ENCODE measurements at regions not wholly inside any gene's neighbourhood (a gene's known extent, or its start where the extent isn't known, plus 50 kb on each side); places are given as distances from the start of the nearest gene placed in this dataset.
"Not testable (repeated sequence)": the region's sequence is repeated elsewhere in the genome, so short reads cannot be mapped to it uniquely, and the experiment has no call there.

DNA sequence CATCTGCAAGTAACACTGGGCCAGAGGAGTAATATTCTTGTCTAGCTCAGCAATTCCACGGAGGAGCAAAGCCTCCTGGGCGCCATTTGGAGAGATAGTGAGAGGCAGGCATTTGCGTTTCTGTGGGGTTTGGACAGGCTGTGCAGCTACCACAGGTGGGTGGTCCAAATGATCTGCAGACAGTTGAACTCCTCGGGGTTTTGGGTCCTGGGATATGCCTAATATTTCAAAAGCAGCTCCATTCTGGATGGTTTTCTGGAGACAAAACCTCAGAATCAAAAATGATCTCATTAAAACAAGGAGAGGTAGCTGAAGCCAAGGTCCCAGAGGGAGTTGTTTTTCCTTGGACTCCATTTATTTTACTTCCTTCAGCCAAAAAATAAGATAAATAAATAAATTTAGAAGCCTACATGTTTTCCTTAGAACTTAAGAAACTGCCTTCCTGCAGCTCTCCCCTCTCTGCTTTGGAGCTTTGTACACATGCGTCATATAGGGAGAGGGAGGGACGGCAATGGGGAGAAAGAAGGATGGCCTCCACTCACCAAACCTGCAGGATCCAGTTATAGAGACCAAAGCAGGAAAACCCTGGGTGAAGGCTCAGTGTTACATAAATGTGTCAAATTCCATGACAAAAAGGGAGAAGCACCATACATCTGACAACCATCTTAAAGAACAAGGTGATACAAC lies 227.3 kb upstream of the DAAM1 start:
- DNase-seq: no peak

DNA sequence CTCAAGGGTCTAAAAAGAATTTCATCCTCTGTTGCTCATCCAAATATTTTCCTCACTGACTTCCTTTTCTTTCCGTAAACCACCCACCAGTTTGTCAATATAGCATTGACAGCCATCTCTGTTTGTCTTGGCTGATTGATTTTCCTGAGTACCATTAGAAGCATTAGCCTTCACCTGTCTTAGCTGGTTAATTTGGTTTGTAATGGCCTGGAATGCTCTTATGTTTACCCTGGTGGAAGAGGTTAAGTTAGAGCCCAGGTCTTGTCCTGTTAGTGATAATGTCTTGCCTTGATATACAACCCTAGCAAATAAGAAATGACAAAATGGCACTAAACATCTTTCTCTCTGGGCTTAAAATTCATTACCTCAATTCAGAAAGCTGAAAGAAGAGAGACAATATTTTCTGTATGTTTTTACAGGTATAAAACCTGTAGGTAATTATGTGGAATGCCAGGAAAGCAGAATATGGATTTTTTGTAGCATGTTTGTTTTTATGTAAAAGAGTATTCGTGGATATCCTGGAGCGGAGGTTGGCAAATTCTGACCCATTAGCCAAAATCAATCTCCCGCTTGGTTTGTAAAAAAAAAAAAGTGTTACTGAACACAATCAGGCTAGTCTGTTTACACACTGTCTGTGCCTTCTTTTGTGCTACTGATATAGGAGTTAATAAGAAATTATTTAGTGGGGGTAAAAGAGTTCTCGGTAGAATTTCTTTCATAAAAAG lies 224.4 kb upstream of the DAAM1 start:
- no peak for DNase-seq

- no peak for DNase-seq
These were observed 223.9 kb upstream of the DAAM1 start for GRCh38 chr14:58964598-58964928.

DNA sequence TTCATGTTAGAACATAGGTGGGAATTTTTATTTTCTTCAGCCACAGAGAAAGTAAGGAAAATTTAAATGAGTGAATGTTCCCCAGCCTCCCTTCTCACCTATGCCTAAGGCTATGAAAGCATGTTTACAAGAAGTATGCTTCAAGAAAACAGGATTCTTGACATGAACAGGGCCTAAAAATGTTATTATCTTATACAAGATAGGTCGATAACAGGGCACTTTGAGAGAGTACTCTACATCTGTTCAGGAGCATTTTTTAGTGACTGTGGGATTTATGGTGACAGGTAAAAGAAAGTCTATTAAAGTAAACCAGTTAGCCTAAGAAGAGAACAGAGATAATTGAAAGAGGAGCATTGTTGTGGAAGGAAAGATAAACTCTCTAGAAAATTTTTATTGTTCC lies 222.9 kb upstream of the DAAM1 start:
- no peak for DNase-seq

- no peak for DNase-seq
These were observed 221.5 kb upstream of the DAAM1 start for GRCh38 chr14:58966997-58967396.

DNA sequence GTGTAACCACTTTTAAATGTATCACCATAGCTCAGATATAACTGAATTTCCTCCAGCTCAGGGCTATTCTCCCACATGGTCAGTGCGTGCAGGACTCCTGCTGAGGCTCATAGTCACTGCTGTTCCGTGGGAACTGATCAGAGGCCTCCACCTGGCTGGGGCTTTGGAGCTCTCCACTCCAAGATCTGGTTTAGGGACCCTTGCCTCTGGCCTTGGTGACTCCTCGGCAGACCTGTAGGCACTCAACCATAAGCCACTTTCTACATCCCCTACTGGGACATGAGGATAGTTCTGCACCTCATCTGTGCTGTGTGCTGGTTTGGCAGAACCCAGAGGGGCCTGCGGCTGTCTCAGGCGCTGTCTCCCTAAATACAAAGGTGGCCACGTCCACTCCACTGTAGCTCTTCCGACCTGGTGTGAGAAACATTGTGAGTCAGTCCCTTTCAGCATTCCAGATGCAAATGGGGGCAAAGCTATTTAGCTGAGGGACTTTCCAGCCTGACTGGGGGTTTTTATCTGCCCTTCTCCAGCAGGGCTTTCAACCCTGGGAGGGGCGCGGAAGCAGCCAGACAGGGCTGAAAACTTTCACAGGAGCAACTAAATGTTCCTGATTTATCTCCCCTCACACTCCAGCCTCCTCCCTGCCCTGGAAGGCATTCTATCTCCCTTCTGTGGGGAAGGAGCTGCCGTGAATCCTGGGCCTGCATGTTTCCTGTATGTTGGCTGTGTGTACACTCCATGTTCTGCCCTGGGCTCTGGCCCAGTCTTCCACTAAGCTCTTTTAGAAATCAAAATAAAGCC lies 218.3 kb upstream of the DAAM1 start:
- no peak for DNase-seq

GRCh38 chr14:58972233-58973017 lies 216.0 kb upstream of the DAAM1 start:
- DNase-seq: no peak

DNA sequence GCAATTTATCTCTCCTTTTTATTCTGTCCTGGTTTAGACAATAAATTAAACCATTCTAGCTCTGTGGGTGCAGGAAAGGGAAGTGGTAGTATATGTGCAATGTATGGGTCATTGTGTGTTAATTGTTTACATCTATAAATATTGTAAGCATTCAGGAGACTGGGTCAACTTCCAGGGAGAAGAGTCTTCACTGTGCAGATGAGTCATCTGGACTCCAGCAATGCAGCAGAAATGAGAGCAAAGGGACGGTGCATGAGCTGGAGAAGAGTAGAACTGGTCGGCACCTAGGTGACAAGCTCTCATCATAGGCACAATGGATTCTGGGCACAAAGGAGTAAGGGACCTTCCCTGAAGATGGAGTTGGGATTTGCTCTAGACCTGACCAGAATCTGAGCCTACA lies 211.1 kb upstream of the DAAM1 start:
- DNase-seq: peak in 1 of 3 donors; percentile 2

DNA sequence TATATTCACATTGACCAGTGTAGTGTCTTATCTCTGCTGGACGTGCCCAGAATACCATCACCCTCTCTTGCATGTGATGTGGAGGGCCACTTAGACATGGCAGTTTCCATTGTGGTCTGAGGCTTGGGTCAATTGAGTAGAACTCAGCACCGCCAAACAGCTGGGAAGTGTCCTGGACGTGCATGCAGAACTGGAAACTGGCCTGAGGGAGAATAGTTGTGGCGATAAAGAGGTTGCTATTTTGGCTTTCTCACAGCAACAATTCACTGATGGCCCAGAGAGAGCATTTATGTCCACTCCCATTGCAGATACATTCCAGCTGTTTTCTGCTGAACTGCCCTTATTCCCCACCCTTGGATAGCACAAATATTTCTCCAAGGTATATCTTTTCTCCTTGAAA lies 210.1 kb upstream of the DAAM1 start:
- no peak for DNase-seq

DNA sequence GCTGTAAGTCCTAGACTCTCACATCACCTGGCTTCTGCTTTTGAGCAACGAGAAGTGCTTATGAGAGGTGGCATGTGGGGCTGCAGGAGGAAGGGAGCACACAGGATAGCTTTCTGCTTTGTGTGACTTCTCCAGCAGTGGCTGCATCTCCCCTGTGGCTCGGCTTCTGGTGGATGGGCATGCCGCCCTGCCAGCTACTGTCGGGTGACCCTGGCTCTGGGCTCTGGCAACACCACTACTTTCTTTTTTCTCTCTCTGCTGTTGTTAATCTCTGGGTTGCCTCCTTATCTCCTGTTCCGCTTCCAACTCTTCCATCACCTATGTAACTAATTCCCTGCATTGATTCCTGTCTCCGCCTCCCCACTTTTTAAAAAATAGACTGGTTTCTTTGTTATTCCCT lies 209.1 kb upstream of the DAAM1 start:
- no peak for DNase-seq

DNA sequence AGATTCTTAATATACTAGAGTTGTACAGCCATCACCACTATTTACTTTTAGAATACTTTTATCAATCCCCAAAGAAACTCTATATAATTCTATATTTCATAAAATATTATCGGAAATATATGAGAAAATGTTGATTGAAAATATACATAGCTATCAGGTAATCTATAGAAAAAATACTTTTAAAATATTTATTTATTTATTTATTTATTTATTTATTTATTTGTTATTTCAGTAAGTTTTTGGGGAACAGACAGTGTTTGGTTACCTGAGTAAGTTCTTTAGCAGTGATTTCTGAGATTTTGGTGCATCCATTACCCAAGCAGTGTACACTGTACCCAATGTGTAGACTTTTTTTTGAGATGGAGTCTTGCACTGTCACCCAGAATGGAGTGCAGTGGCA lies 206.6 kb upstream of the DAAM1 start:
- DNase-seq: no peak

DNA sequence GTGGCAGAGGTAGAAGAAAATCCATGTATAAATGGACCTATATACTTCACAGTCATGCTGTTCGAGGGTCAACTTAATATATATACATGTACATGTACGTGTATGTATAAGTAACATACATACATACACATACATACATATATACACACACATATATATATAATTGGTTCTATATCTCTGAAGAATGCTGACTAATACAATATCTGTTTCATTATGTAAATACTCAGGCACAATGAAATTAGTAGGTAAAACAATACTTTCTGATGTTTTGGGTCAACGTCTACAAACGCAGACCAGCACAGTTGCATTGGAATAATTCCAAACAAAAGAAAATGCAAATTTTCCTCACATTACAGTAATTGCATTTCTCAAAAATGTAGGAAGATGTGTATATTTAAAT lies 202.7 kb upstream of the DAAM1 start:
- no peak for DNase-seq

DNA sequence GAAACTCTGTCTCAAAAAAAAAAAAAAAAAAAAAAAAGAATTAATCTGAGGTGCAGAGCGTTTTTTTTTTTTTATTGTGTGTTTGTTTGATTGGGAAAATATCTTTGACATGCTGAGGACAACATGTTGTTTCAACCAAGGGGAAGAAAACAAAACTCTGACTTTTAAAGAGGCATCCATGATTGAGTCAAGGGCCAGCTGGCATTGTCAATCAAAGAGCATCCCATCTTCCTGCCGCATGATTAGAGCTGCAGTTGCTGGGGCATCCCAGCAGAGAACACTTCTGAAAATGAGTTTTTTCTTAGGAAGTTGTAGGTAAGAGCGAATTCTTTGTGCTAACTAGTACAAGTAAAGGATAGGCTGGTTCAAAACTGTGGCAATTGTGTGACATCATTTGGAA lies 200.9 kb upstream of the DAAM1 start:
- no peak for DNase-seq

GRCh38 chr14:58992935-58993334 lies 195.5 kb upstream of the DAAM1 start:
- DNase-seq: no peak

DNA sequence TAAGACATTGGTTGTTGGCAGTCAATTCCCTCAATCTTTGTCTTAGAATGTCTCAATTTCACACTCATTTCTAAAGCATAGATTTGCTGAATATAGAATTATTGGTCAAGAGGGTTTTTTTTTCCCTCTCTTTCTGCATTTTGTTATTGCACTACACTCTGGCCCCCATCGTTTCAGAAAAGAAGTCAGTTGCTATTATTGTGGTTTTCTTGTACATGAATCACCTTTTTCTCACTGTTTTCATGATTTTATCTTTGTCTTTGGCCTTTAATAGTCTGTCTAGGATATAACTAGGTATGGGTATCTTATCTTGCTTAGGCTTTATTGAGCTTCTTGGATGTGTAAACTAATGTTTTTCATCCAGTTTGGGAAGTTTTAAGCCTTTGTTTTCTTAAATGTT lies 194.3 kb upstream of the DAAM1 start:
- no peak for DNase-seq

- no peak for DNase-seq
These were observed 184.5 kb upstream of the DAAM1 start for GRCh38 chr14:59004012-59004411.

GRCh38 chr14:59006179-59006578 lies 182.3 kb upstream of the DAAM1 start:
- not testable (repeated sequence) for DNase-seq

DNA sequence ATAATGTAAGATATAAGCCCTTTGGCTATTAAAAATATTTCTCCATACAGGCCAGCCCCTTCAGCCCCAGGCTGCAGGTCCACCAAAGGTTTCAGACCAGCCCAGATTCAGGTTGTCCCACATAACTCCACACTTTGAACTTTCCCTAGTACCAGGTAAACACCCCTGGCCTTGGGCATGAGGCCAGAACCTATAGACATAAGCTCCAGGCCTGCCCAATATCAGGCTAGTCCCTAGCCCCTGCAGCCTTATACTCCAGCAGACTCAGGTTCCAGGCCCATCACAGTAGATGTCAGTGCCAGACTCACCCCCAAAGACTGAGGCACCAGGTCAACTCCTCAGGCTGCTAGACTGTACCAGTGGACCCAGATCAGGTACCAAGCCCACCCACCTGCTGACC lies 178.5 kb upstream of the DAAM1 start:
- no peak for DNase-seq

GRCh38 chr14:59013672-59014298 lies 174.7 kb upstream of the DAAM1 start:
- DNase-seq: no peak

GRCh38 chr14:59015482-59015881 lies 173.0 kb upstream of the DAAM1 start:
- no peak for DNase-seq

DNA sequence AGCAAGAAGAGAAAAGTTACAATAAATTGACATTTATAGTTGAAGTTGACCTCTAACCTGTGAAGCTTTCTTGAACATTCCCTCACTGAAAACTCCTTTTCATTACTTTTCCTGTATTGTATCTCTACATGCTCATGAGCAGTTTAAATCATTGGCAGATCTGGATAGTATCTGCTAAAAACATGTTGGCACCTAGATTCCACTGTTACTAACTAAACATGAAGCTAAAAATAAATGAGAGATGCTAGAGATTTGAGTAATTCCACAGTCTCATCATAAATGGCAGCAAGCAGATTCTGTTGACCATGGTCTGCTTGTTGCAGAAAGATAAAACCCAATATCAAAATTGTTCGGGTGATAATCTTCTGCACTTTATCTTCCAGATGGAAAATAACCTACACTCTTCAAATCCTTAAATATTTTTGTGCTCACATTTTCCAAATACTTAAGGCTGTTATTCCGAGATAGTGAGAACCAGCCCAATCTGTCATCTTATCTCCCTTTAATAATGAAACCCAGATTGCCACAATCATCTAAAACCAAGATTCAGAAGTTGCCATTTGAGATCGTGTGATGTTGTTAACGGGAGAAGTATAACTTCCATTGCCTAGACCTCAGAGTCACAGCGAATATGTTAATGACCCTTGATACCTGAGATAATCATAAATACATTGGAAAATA lies 171.0 kb upstream of the DAAM1 start:
- DNase-seq: no peak

DNA sequence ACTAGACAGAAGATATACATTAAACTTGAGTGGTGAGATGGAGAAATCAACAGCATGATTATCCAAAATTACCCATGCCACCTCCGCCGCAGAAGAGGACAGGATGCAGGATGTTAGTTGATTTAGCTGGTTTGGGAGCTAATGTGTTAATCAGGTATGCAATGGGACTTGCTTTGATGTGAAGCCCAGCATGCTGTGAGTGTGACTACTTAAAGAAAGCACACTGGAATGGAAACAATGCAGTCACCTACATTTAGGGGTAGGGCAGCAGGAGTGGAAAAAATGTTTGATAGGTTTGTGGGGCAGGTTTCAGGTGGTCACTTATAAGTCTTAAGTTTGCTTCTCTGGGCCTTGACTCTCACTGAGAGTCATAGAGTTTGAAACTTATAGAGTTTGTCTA lies 170.0 kb upstream of the DAAM1 start:
- DNase-seq: no peak

Data from suppressor macrophage treated with lipopolysaccharide for 1 hour (primary cell).